MCF 10A (cell line): ENCODE measurements at regions not wholly inside any gene's neighbourhood (a gene's known extent, or its start where the extent isn't known, plus 50 kb on each side); places are given as distances from the start of the nearest gene placed in this dataset.
"Not testable (repeated sequence)": the region's sequence is repeated elsewhere in the genome, so short reads cannot be mapped to it uniquely, and the experiment has no call there.

Experiments used
- BruUV-seq: library from RNA; stranded (reverse); fragments of 400-500 nt; replicated peaks from 2 replicates; lab custom pipeline; 2021; lab: Mats Ljungman, UMichigan
- CTCF ChIA-PET: fragments of 300-600 bp; sonication (Branson Sonifier 250); formaldehyde crosslinking; extraction: SDS; loops from one replicate; lab custom pipeline; 2021; ENCODE audit warnings: antibody characterized with exemption, inconsistent platforms; lab: Yijun Ruan, JAX
- POLR2A ChIA-PET: fragments of 300-600, 350-650 bp; sonication (Branson Sonifier 250); formaldehyde crosslinking; extraction: SDS; loops from one replicate; lab custom pipeline; 2020; ENCODE audit warnings: antibody characterized with exemption, inconsistent platforms; lab: Yijun Ruan, JAX
- DNase-seq: peaks from one replicate; pipeline ENCODE4 v3.0.0-alpha.2; 2018; ENCODE audit not compliant: unreplicated experiment
- H3K27ac Mint-ChIP-seq: one replicate; pipeline ENCODE4 v1.8.0; 2022; ENCODE audit warnings: mild to moderate bottlenecking, low read depth, mixed read lengths; ENCODE audit not compliant: unreplicated experiment
- H3K27me3 Mint-ChIP-seq: one replicate; pipeline ENCODE4 v1.8.0; 2022; ENCODE audit warnings: mixed read lengths; ENCODE audit not compliant: insufficient read depth, unreplicated experiment
- H3K36me3 Mint-ChIP-seq: one replicate; pipeline ENCODE4 v1.8.0; 2022; ENCODE audit warnings: mild to moderate bottlenecking, moderate library complexity, mixed read lengths; ENCODE audit not compliant: insufficient read depth, unreplicated experiment
- H3K4me1 Mint-ChIP-seq: one replicate; pipeline ENCODE4 v1.8.0; 2022; ENCODE audit warnings: mixed read lengths; ENCODE audit not compliant: insufficient read depth, unreplicated experiment
- H3K4me3 Mint-ChIP-seq: one replicate; pipeline ENCODE4 v1.8.0; 2022; ENCODE audit warnings: mild to moderate bottlenecking, moderate library complexity, mixed read lengths; ENCODE audit not compliant: unreplicated experiment
- H3K9me3 Mint-ChIP-seq: one replicate; pipeline ENCODE4 v1.8.0; 2022; ENCODE audit warnings: mixed read lengths; ENCODE audit not compliant: unreplicated experiment
- CTCF ChIP-seq: fragments of 200-600 bp; IDR thresholded peaks from one replicate; pipeline ENCODE4 v1.8.0; 2022; ENCODE audit warnings: antibody characterized with exemption, mild to moderate bottlenecking; ENCODE audit not compliant: unreplicated experiment
- intact Hi-C: fragments of 100-400 bp; cut with micrococcal nuclease; formaldehyde crosslinking; loops from 2 replicates; pipeline ENCODE4 v1.14.1; 2022

GRCh38 chr3:194189243-194189791 is 53.4 kb downstream of the HES1 start:
- Mint-ChIP-seq H3K4me3 (no peak overlapping the region), H3K27ac (no peak overlapping the region), H3K36me3 (no peaks in the 10 kb centered on the region), H3K27me3 (no peaks in the 10 kb centered on the region), H3K9me3 (no peaks in the 10 kb centered on the region), H3K4me1 (no peaks in the 10 kb centered on the region)
- BruUV-seq, result no TSS peak
- ChIA-PET POLR2A (interaction anchor here (0.7 kb wide), 1 partner anchor 9 kb away, joined by 3 read pairs; no protein-coding TSS in a partner anchor), CTCF (no interaction called here)
- intact Hi-C loops, result no loop called here
- TF ChIP-seq CTCF, result no peak
- no peak for DNase-seq

- BruUV-seq, POLR2A ChIA-PET, CTCF ChIA-PET, H3K27ac Mint-ChIP-seq, DNase-seq, H3K4me1 Mint-ChIP-seq, H3K36me3 Mint-ChIP-seq, H3K9me3 Mint-ChIP-seq, intact Hi-C loops, H3K4me3 Mint-ChIP-seq, H3K27me3 Mint-ChIP-seq: not testable (repeated sequence)
Observed at GRCh38 chr3:194191850-194192249, 55.9 kb downstream of the HES1 start.

GRCh38 chr3:194194051-194194756 is 58.3 kb downstream of the HES1 start:
- H3K27ac Mint-ChIP-seq, result peak overlapping the region; percentile 59
- H3K27me3 Mint-ChIP-seq, result peaks cover 15% of the 10 kb centered on the region
- no peak overlapping the region for H3K4me3 Mint-ChIP-seq
- ChIA-PET POLR2A (no interaction called here), CTCF (interaction anchor here (0.7 kb wide), 1 partner anchor 892 kb away, joined by 3 read pairs; no protein-coding TSS in a partner anchor)
- H3K4me1 Mint-ChIP-seq, result no peaks in the 10 kb centered on the region
- BruUV-seq, result no TSS peak
- intact Hi-C loops, result no loop called here
- no peaks in the 10 kb centered on the region for H3K36me3 Mint-ChIP-seq
- DNase-seq, result no peak
- no peaks in the 10 kb centered on the region for H3K9me3 Mint-ChIP-seq
- TF ChIP-seq CTCF, result no peak

- POLR2A ChIA-PET, result no interaction called here
- Mint-ChIP-seq H3K4me1 (no peaks in the 10 kb centered on the region), H3K4me3 (no peak overlapping the region), H3K27ac (peak overlapping the region; percentile 59), H3K9me3 (no peaks in the 10 kb centered on the region), H3K36me3 (no peaks in the 10 kb centered on the region), H3K27me3 (peaks cover 18% of the 10 kb centered on the region)
- BruUV-seq, result no TSS peak
- DNase-seq, result no peak
- TF ChIP-seq CTCF, result no peak
- intact Hi-C loops, result no loop called here
- CTCF ChIA-PET, result no interaction called here
Observed at GRCh38 chr3:194194757-194195085, 58.8 kb downstream of the HES1 start.
